K562 (cell line): ENCODE measurements at regions not wholly inside any gene's neighbourhood (a gene's known extent, or its start where the extent isn't known, plus 50 kb on each side); places are given as distances from the start of the nearest gene placed in this dataset.
A peak's percentile ranks its signal among the peaks of the same experiment; 100 is the strongest.

ENCODE experiments used
- ATAC-seq: fragments of 200-7000 bp; cut with Tn5 transposase; 3 replicates; pipeline ENCODE4 v1.9.1; 2020; ENCODE audit warnings: moderate library complexity
- BruUV-seq: library from RNA; stranded (reverse); fragments of 400-500 nt; replicated peaks from 2 replicates; lab custom pipeline; 2021; lab: Mats Ljungman, UMichigan
- CTCF ChIA-PET: fragments of 300-600 bp; formaldehyde crosslinking; extraction: SDS; loops from one replicate; lab custom pipeline; 2021; ENCODE audit warnings: low intra/inter-chr PET ratio; lab: Yijun Ruan, JAX
- POLR2A ChIA-PET: fragments of 300-600, 350-650 bp; sonication (Branson Sonifier 250); formaldehyde crosslinking; extraction: SDS; loops from one replicate; lab custom pipeline; 2021; ENCODE audit warnings: antibody characterized with exemption, inconsistent platforms; lab: Yijun Ruan, JAX
- DNase-seq, 4 experiments: peaks; one replicate each; pipeline versions ENCODE4 v3.0.0 to v3.0.0-alpha.2; 2011 to 2018; ENCODE audit warnings: low spot score in 3 of 4, mixed read lengths in 3 of 4; ENCODE audit errors: extremely low read depth in 1 of 4
- FAIRE-seq: peaks from 2 replicates; lab custom pipeline; 2011; peaks lifted over from hg19 to GRCh38; lab: Jason Lieb, UNC
- H2AFZ ChIP-seq: 2 replicates; pipeline ENCODE4 v1.6.0; 2011; ENCODE audit warnings: low read depth, low read length, control low read depth, inconsistent platforms
- H3K27ac ChIP-seq: fragments of 200-600 bp; 3 replicates; pipeline ENCODE4 v1.8.0; 2011; ENCODE audit warnings: low read depth, mild to moderate bottlenecking, control low read depth, inconsistent platforms, low read length, moderate library complexity, mixed read lengths; ENCODE audit errors: extremely low read depth
- H3K27me3 ChIP-seq, 2 experiments: fragments of 300-600 bp in 1 of 2; 2 replicates in 1 of 2; 3 replicates in 1 of 2; pipeline versions ENCODE4 v1.6.0 to v1.8.0; 2011; ENCODE audit warnings: inconsistent platforms in 2 of 2, low read length in 2 of 2, mild to moderate bottlenecking in 1 of 2, mixed read lengths in 1 of 2, moderate library complexity in 1 of 2; ENCODE audit not compliant: control insufficient read depth in 2 of 2, insufficient read depth in 2 of 2
- H3K36me3 ChIP-seq: fragments of 300-600 bp; 3 replicates; pipeline ENCODE4 v1.8.0; 2011; ENCODE audit warnings: mild to moderate bottlenecking, low read length, inconsistent platforms; ENCODE audit not compliant: control insufficient read depth, insufficient read depth
- H3K4me1 ChIP-seq, 2 experiments: fragments of 200-600 bp in 1 of 2; replicated peaks in 1 of 2; 2 replicates in 1 of 2; 3 replicates in 1 of 2; pipeline versions ENCODE4 v1.5.1 to v1.8.0; 2011; ENCODE audit warnings: inconsistent platforms in 2 of 2, low read length in 2 of 2, mild to moderate bottlenecking in 1 of 2, mixed read lengths in 1 of 2, moderate library complexity in 1 of 2; ENCODE audit not compliant: control insufficient read depth in 2 of 2, insufficient read depth in 2 of 2
- H3K4me2 ChIP-seq: 2 replicates; pipeline ENCODE4 v1.6.1; 2011; ENCODE audit warnings: low read length, control low read depth, inconsistent platforms, mixed read lengths; ENCODE audit not compliant: insufficient read depth
- H3K4me3 ChIP-seq: fragments of 200-600 bp; sonication (generic), shearing (Covaris generic); 2 replicates; pipeline ENCODE4 v1.5.1; 2016; ENCODE audit warnings: control low read depth, inconsistent platforms
- H3K79me2 ChIP-seq: fragments of 200-600 bp; 3 replicates; pipeline ENCODE4 v1.8.0; 2011; ENCODE audit warnings: low read length, inconsistent platforms; ENCODE audit not compliant: control insufficient read depth, insufficient read depth
- H3K9ac ChIP-seq, 2 experiments: 2 replicates each; pipeline versions ENCODE4 v1.6.0 to v1.6.1; 2011; ENCODE audit warnings: low read depth in 2 of 2, low read length in 2 of 2, control low read depth in 1 of 2, inconsistent platforms in 1 of 2, mild to moderate bottlenecking in 1 of 2, mixed read lengths in 1 of 2; ENCODE audit not compliant: insufficient read depth in 1 of 2
- H3K9me1 ChIP-seq: one replicate; pipeline ENCODE4 v1.6.0; 2011; ENCODE audit warnings: inconsistent platforms, mild to moderate bottlenecking, low read length, moderate library complexity; ENCODE audit not compliant: control insufficient read depth, insufficient read depth
- H3K9me3 ChIP-seq: replicated peaks from 2 replicates; pipeline ENCODE4 v1.5.1; 2011; ENCODE audit warnings: low read depth, low read length, inconsistent platforms; ENCODE audit not compliant: control insufficient read depth, insufficient read depth
- H4K20me1 ChIP-seq: replicated peaks from 2 replicates; pipeline ENCODE4 v1.6.1; 2011; ENCODE audit warnings: low read length, inconsistent platforms, mixed read lengths; ENCODE audit not compliant: control insufficient read depth, insufficient read depth
- EWSR1 ChIP-seq: fragments of 450-650 bp; IDR thresholded peaks from 2 replicates; pipeline ENCODE4 v1.6.1; 2018; ENCODE audit warnings: borderline replicate concordance, mild to moderate bottlenecking, low read depth, moderate library complexity; ENCODE audit not compliant: partially characterized antibody
- FOSL1 ChIP-seq: fragments of 200-800 bp; sonication (Bioruptor generic); conservative IDR thresholded peaks from 2 replicates; pipeline ENCODE4 v1.6.1; 2016; ENCODE audit warnings: missing genetic modification characterization, missing compliant biosample characterization
- HDGF ChIP-seq: fragments of 450-650 bp; IDR thresholded peaks from 2 replicates; pipeline ENCODE4 v1.6.1; 2016
- ZFP91 ChIP-seq: sonication (generic); formaldehyde crosslinking; IDR thresholded peaks from 2 replicates; pipeline ENCODE4 v1.8.0; 2022; ENCODE audit warnings: mild to moderate bottlenecking, missing genetic modification reagents
- ZNF644 ChIP-seq: fragments of 200-800 bp; sonication (Bioruptor generic); IDR thresholded peaks from 2 replicates; pipeline ENCODE4 v1.6.1; 2016; ENCODE audit warnings: low read depth, missing genetic modification characterization, missing compliant biosample characterization
- WGBS: fragments of 100-300 bp; shearing (Covaris generic); methylation state at CpG from one replicate; pipeline ENCODE4 v1.1.6; 2016; ENCODE audit warnings: low coverage, mixed read lengths; ENCODE audit not compliant: insufficient coverage; ENCODE audit errors: missing lambda C conversion rate; 5-methylcytosine and 5-hydroxymethylcytosine counted together
- in situ Hi-C: fragments of 300-500 bp; cut with MboI; formaldehyde crosslinking; loops from 4 replicates; pipeline ENCODE4 v1.15.0; 2018; ENCODE audit warnings: inconsistent platforms, mixed read lengths
- intact Hi-C: fragments of 100-400 bp; cut with micrococcal nuclease; formaldehyde crosslinking; loops from 2 replicates; pipeline ENCODE4 v1.14.2; 2022

GRCh38 chr5:53405396-53405795 lies 75.0 kb upstream of the FST start (continued):
- no peak for TF ChIP-seq EWSR1
- TF ChIP-seq ZNF644: no peak
- no peak for TF ChIP-seq HDGF

DNA sequence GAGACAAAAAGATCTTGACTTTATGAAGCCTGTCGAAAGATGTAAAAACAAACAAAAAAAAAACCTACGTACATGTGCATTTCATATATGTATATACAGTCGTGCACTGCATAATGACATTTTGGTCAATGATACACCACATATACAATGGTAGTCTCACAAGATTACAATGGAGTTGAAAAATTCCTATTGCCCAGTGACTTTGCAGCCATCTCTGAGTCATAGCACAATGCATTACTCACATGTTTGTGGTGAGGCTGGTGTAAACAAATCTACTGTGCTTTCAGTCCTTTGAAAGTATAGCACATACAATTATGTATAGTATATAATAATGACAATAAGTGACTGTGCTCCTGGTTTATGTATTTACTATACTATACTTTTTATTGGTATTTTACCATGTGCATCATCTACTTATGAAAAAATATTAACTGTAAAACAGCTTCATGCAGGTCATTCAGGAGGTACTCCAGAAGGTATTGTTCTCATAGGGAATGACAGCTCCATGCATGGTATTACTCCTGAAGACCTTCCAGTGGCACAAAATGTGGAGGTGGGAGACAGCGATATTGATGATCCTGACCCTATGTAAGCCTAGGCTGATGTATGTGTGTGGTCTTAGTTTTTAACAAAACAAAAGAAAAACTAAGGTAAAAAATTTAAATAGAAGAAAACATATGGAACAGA lies 73.7 kb upstream of the FST start:
- Histone ChIP-seq H4K20me1 (no peaks in the 10 kb centered on the region), H3K9ac (no peak overlapping the region), H3K27me3 (peaks cover 6 to 7% of the 10 kb centered on the region in 2 experiments), H3K9me3 (no peaks in the 10 kb centered on the region), H3K4me1 (no peaks in the 10 kb centered on the region), H3K4me2 (no peak overlapping the region), H2AFZ (no peak overlapping the region), H3K36me3 (no peaks in the 10 kb centered on the region), H3K79me2 (no peaks in the 10 kb centered on the region), H3K4me3 (no peak overlapping the region), H3K27ac (no peak overlapping the region), H3K9me1 (no peaks in the 10 kb centered on the region)
- CTCF ChIA-PET: no interaction called here
- FAIRE-seq: peak; percentile 19
- intact Hi-C loops (no loop called here), in situ Hi-C loops (no loop called here)
- ATAC-seq: no peak
- DNase-seq: no peak
- 0% methylated on average over 4 of the region's 4 CpGs for WGBS
- POLR2A ChIA-PET: no interaction called here
- TF ChIP-seq ZFP91: no peak
- TF ChIP-seq FOSL1 (tag): peak; percentile 77
- BruUV-seq: no TSS peak
